ENCODE measurements at regions not wholly inside any gene's neighbourhood (a gene's known extent, or its start where the extent isn't known, plus 50 kb on each side); places are given as distances from the start of the nearest gene placed in this dataset.

GRCh38 chr6:114439411-114439810 is 96.6 kb upstream of the HS3ST5 start:
- Histone ChIP-seq H3K27me3 (ENCODE audit: insufficient read depth, low read length) (no peaks in the 10 kb centered on the region), H3F3A (ENCODE audit: insufficient read depth, low read length) (no peaks in the 10 kb centered on the region), H3K36me3 (ENCODE audit: insufficient read depth, low read length) (no peaks in the 10 kb centered on the region), H3K4me2 (ENCODE audit: low read length) (no peak overlapping the region), H2AFZ (ENCODE audit: low read length) (no peak overlapping the region), H4K20me1 (ENCODE audit: insufficient read depth, low read length) (no peaks in the 10 kb centered on the region), H3K9me3 (ENCODE audit: low read length) (no peaks in the 10 kb centered on the region), H3K27ac (ENCODE audit: low read depth, low read length, poor library complexity, severe bottlenecking) (no peak overlapping the region), H3K9ac (ENCODE audit: low read length) (no peak overlapping the region), H3K4me3 (ENCODE audit: low read depth, low read length, poor library complexity, severe bottlenecking) (no peak overlapping the region), H3K9me2 (ENCODE audit: low read depth, low read length) (no peaks in the 10 kb centered on the region), H3K4me1 (ENCODE audit: insufficient read depth, low read length, severe bottlenecking) (no peaks in the 10 kb centered on the region), H3K79me2 (ENCODE audit: insufficient read depth, low read length) (no peaks in the 10 kb centered on the region)
- no peak for TF ChIP-seq EZH2 (IDR thresholded peaks at IDR 0.05; ENCODE audit: borderline replicate concordance, low read length)
- TF ChIP-seq, protein P1, sequence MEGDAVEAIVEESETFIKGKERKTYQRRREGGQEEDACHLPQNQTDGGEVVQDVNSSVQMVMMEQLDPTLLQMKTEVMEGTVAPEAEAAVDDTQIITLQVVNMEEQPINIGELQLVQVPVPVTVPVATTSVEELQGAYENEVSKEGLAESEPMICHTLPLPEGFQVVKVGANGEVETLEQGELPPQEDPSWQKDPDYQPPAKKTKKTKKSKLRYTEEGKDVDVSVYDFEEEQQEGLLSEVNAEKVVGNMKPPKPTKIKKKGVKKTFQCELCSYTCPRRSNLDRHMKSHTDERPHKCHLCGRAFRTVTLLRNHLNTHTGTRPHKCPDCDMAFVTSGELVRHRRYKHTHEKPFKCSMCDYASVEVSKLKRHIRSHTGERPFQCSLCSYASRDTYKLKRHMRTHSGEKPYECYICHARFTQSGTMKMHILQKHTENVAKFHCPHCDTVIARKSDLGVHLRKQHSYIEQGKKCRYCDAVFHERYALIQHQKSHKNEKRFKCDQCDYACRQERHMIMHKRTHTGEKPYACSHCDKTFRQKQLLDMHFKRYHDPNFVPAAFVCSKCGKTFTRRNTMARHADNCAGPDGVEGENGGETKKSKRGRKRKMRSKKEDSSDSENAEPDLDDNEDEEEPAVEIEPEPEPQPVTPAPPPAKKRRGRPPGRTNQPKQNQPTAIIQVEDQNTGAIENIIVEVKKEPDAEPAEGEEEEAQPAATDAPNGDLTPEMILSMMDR (IDR thresholded peaks at IDR 0.05; ENCODE audit: low read length) = no peak

GRCh38 chr6:114437235-114437634 is 94.4 kb upstream of the HS3ST5 start:
- Histone ChIP-seq H3K9ac (ENCODE audit: low read length) (no peak overlapping the region), H3K9me3 (ENCODE audit: low read length) (no peaks in the 10 kb centered on the region), H2AFZ (ENCODE audit: low read length) (no peak overlapping the region), H3K4me3 (ENCODE audit: low read depth, low read length, poor library complexity, severe bottlenecking) (no peak overlapping the region), H4K20me1 (ENCODE audit: insufficient read depth, low read length) (no peaks in the 10 kb centered on the region), H3K4me1 (ENCODE audit: insufficient read depth, low read length, severe bottlenecking) (no peaks in the 10 kb centered on the region), H3F3A (ENCODE audit: insufficient read depth, low read length) (no peaks in the 10 kb centered on the region), H3K4me2 (ENCODE audit: low read length) (no peak overlapping the region), H3K27ac (ENCODE audit: low read depth, low read length, poor library complexity, severe bottlenecking) (no peak overlapping the region), H3K27me3 (ENCODE audit: insufficient read depth, low read length) (no peaks in the 10 kb centered on the region), H3K36me3 (ENCODE audit: insufficient read depth, low read length) (no peaks in the 10 kb centered on the region), H3K9me2 (ENCODE audit: low read depth, low read length) (no peaks in the 10 kb centered on the region), H3K79me2 (ENCODE audit: insufficient read depth, low read length) (no peaks in the 10 kb centered on the region)
- no peak for TF ChIP-seq EZH2 (IDR thresholded peaks at IDR 0.05; ENCODE audit: borderline replicate concordance, low read length)
- TF ChIP-seq, protein P1 (IDR thresholded peaks at IDR 0.05; ENCODE audit: low read length) = no peak

DNA sequence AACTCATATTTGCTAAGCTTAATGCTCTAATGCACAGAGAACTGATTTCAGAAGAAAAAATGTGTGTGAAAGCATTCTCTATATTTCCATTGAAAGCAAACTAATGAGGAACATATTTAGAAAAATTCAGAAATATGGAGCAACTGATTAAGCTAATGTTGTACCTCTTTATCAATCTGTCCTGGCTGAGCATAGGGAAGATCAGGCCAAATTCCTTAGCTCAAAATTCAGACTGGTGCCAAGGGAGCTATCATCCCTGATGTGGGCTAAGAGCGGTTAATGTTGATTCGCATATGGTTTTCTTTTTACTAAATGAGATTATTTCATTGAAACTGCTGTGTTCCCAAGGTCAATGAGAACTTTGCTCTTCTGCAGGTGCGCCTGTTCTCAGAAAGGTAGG is 93.9 kb upstream of the HS3ST5 start:
- Histone ChIP-seq H3K27ac (ENCODE audit: low read depth, low read length, poor library complexity, severe bottlenecking) (no peak overlapping the region), H3K79me2 (ENCODE audit: insufficient read depth, low read length) (no peaks in the 10 kb centered on the region), H3K9me2 (ENCODE audit: low read depth, low read length) (no peaks in the 10 kb centered on the region), H4K20me1 (ENCODE audit: insufficient read depth, low read length) (no peaks in the 10 kb centered on the region), H3K9me3 (ENCODE audit: low read length) (no peaks in the 10 kb centered on the region), H3K4me1 (ENCODE audit: insufficient read depth, low read length, severe bottlenecking) (no peaks in the 10 kb centered on the region), H3K4me2 (ENCODE audit: low read length) (no peak overlapping the region), H3K4me3 (ENCODE audit: low read depth, low read length, poor library complexity, severe bottlenecking) (no peak overlapping the region), H3K36me3 (ENCODE audit: insufficient read depth, low read length) (no peaks in the 10 kb centered on the region), H3K27me3 (ENCODE audit: insufficient read depth, low read length) (no peaks in the 10 kb centered on the region), H3F3A (ENCODE audit: insufficient read depth, low read length) (no peaks in the 10 kb centered on the region), H2AFZ (ENCODE audit: low read length) (no peak overlapping the region), H3K9ac (ENCODE audit: low read length) (no peak overlapping the region)
- TF ChIP-seq, protein P1 (IDR thresholded peaks at IDR 0.05; ENCODE audit: low read length) = no peak
- no peak for TF ChIP-seq EZH2 (IDR thresholded peaks at IDR 0.05; ENCODE audit: borderline replicate concordance, low read length)

All from OCI-LY1 (cell line).